Neural cell (in vitro differentiated cells): ENCODE measurements at regions not wholly inside any gene's neighbourhood (a gene's known extent, or its start where the extent isn't known, plus 50 kb on each side); places are given as distances from the start of the nearest gene placed in this dataset.

Experiments used
- EP300 ChIP-seq: fragments of 450-650 bp; conservative IDR thresholded peaks from 2 replicates; pipeline ENCODE4 v1.6.1; 2014; ENCODE audit warnings: antibody characterized with exemption, mild to moderate bottlenecking, moderate library complexity; ENCODE audit not compliant: poor library complexity, severe bottlenecking
- EZH2 ChIP-seq: fragments of 200-600, 300-800 bp; shearing (Covaris generic), sonication (generic); IDR thresholded peaks from 2 replicates; pipeline ENCODE4 v1.6.1; 2014; ENCODE audit warnings: antibody characterized with exemption, low read length, borderline replicate concordance, mild to moderate bottlenecking; ENCODE audit not compliant: insufficient read depth, poor library complexity, severe bottlenecking
- MXI1 ChIP-seq: fragments of 450-650 bp; conservative IDR thresholded peaks from 2 replicates; pipeline ENCODE4 v1.6.1; 2014; ENCODE audit warnings: antibody characterized with exemption, mild to moderate bottlenecking; ENCODE audit not compliant: poor library complexity, severe bottlenecking
- POLR2AphosphoS5 ChIP-seq: IDR thresholded peaks from 2 replicates; pipeline ENCODE4 v1.6.1; 2012
- RAD21 ChIP-seq: fragments of 450-650 bp; conservative IDR thresholded peaks from 2 replicates; pipeline ENCODE4 v1.6.1; 2014; ENCODE audit warnings: antibody characterized with exemption, mild to moderate bottlenecking, moderate library complexity
- TAF1 ChIP-seq: IDR thresholded peaks from 2 replicates; pipeline ENCODE4 v1.6.1; 2012; ENCODE audit warnings: low read depth
- TF ChIP-seq, protein P1 (sequence below): fragments of 450-650 bp; IDR thresholded peaks from 2 replicates; pipeline ENCODE4 v1.5.1; 2014; ENCODE audit warnings: antibody characterized with exemption, mild to moderate bottlenecking, moderate library complexity; ENCODE audit not compliant: poor library complexity, severe bottlenecking
- TF ChIP-seq, protein P2 (sequence below): IDR thresholded peaks from 2 replicates; pipeline ENCODE4 v1.6.1; 2012; ENCODE audit warnings: borderline replicate concordance

DNA sequence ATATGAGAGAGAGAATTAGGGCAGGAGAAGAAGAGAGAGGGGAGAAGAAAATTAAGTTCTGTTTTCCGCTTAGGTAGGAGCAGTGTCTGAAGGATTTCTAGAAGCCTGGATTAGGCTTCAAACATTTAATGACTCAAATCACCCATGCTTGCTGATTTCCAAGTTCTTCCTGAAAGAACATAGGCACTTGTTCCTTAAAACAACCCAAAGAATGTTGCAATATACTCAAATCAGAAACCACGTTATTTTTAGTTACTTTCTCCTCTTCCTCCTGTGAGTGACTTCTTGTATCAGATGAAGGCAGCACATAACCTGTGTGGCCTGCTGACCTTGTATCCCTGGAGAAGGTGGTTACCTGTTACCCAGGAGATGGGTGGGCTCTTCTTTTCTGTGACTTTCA, 351.5 kb upstream of the KLF4 start:
- TF ChIP-seq, protein P1, sequence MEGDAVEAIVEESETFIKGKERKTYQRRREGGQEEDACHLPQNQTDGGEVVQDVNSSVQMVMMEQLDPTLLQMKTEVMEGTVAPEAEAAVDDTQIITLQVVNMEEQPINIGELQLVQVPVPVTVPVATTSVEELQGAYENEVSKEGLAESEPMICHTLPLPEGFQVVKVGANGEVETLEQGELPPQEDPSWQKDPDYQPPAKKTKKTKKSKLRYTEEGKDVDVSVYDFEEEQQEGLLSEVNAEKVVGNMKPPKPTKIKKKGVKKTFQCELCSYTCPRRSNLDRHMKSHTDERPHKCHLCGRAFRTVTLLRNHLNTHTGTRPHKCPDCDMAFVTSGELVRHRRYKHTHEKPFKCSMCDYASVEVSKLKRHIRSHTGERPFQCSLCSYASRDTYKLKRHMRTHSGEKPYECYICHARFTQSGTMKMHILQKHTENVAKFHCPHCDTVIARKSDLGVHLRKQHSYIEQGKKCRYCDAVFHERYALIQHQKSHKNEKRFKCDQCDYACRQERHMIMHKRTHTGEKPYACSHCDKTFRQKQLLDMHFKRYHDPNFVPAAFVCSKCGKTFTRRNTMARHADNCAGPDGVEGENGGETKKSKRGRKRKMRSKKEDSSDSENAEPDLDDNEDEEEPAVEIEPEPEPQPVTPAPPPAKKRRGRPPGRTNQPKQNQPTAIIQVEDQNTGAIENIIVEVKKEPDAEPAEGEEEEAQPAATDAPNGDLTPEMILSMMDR: no peak
- TF ChIP-seq POLR2AphosphoS5 (no peak), TAF1 (no peak), EZH2 (no peak), EP300 (no peak), RAD21 (no peak), MXI1 (no peak)
- TF ChIP-seq, protein P2, sequence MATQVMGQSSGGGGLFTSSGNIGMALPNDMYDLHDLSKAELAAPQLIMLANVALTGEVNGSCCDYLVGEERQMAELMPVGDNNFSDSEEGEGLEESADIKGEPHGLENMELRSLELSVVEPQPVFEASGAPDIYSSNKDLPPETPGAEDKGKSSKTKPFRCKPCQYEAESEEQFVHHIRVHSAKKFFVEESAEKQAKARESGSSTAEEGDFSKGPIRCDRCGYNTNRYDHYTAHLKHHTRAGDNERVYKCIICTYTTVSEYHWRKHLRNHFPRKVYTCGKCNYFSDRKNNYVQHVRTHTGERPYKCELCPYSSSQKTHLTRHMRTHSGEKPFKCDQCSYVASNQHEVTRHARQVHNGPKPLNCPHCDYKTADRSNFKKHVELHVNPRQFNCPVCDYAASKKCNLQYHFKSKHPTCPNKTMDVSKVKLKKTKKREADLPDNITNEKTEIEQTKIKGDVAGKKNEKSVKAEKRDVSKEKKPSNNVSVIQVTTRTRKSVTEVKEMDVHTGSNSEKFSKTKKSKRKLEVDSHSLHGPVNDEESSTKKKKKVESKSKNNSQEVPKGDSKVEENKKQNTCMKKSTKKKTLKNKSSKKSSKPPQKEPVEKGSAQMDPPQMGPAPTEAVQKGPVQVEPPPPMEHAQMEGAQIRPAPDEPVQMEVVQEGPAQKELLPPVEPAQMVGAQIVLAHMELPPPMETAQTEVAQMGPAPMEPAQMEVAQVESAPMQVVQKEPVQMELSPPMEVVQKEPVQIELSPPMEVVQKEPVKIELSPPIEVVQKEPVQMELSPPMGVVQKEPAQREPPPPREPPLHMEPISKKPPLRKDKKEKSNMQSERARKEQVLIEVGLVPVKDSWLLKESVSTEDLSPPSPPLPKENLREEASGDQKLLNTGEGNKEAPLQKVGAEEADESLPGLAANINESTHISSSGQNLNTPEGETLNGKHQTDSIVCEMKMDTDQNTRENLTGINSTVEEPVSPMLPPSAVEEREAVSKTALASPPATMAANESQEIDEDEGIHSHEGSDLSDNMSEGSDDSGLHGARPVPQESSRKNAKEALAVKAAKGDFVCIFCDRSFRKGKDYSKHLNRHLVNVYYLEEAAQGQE: no peak
